Loucy (cell line): ENCODE measurements at regions not wholly inside any gene's neighbourhood (a gene's known extent, or its start where the extent isn't known, plus 50 kb on each side); places are given as distances from the start of the nearest gene placed in this dataset.

Experiments
- CTCF ChIP-seq: fragments of 200-600 bp; sonication (generic); conservative IDR thresholded peaks from 2 replicates; pipeline ENCODE4 v1.5.1; 2014; ENCODE audit warnings: mild to moderate bottlenecking, antibody characterized with exemption, low read length
- EZH2phosphoT487 ChIP-seq: fragments of 200-600 bp; IDR thresholded peaks from 2 replicates; pipeline ENCODE4 v1.6.1; 2018; ENCODE audit warnings: antibody characterized with exemption, mild to moderate bottlenecking, moderate library complexity, borderline replicate concordance

- TF ChIP-seq EZH2phosphoT487 (no peak), CTCF (no peak)
Measured at GRCh38 chr2:123164216-123164615, 860.9 kb upstream of the CNTNAP5 start.
